ENCODE measurements at regions not wholly inside any gene's neighbourhood (a gene's known extent, or its start where the extent isn't known, plus 50 kb on each side); places are given as distances from the start of the nearest gene placed in this dataset.

GRCh38 chr4:59597536-59598329 lies 1602.4 kb upstream of the ADGRL3 start:
- Histone ChIP-seq H2BK120ac (ENCODE audit: low read depth, low read length, poor library complexity, severe bottlenecking) (no peak overlapping the region), H3K4ac (ENCODE audit: low read depth, low read length) (no peak overlapping the region), H4K91ac (ENCODE audit: insufficient read length, low read depth, low read length) (no peak overlapping the region), H2AK5ac (ENCODE audit: insufficient read length, low read length) (no peak overlapping the region), H3K23ac (ENCODE audit: insufficient read length, low read depth, low read length) (no peak overlapping the region), H2BK12ac (ENCODE audit: insufficient read length, low read depth, low read length) (no peak overlapping the region), H3K9ac (ENCODE audit: extremely low read depth, insufficient read length, low read length) (no peak overlapping the region), H3K79me2 (ENCODE audit: insufficient read depth, low read length) (no peaks in the 10 kb centered on the region), H3K18ac (ENCODE audit: insufficient read length, low read depth, low read length) (no peak overlapping the region), H4K8ac (replicated peaks; ENCODE audit: insufficient read length, low read depth, low read length) (no peak overlapping the region), H3K23me2 (ENCODE audit: insufficient read length, low read depth, low read length, poor library complexity, severe bottlenecking) (no peaks in the 10 kb centered on the region), H3K56ac (ENCODE audit: insufficient read length, low read depth, low read length) (no peak overlapping the region), H3K27me3 (ENCODE audit: insufficient read depth, low read length) (no peaks in the 10 kb centered on the region), H2BK20ac (ENCODE audit: low read depth, low read length, poor library complexity, severe bottlenecking) (no peak overlapping the region), H3T11ph (ENCODE audit: low read length) (no peak overlapping the region), H4K20me1 (ENCODE audit: control insufficient read depth, insufficient read depth, insufficient read length) (no peaks in the 10 kb centered on the region), H2BK15ac (ENCODE audit: low read depth, low read length) (no peak overlapping the region), H3K4me1 (ENCODE audit: insufficient read depth, low read length) (no peaks in the 10 kb centered on the region), H3K27ac (ENCODE audit: insufficient read length, low read depth, low read length) (no peak overlapping the region), H2AFZ (ENCODE audit: low read length) (no peak overlapping the region), H3K79me1 (ENCODE audit: insufficient read depth, low read depth, low read length, poor library complexity, severe bottlenecking) (no peaks in the 10 kb centered on the region), H3K14ac (ENCODE audit: insufficient read depth, low read length) (no peak overlapping the region), H3K4me2 (ENCODE audit: insufficient read depth, insufficient read length, low read length) (no peak overlapping the region), H4K5ac (ENCODE audit: insufficient read length, low read depth, low read length) (no peak overlapping the region), H2BK5ac (ENCODE audit: insufficient read length, low read length) (no peak overlapping the region), H3K9me3 (ENCODE audit: control insufficient read depth, low read depth, low read length) (no peaks in the 10 kb centered on the region)
- H3K27me3 Mint-ChIP-seq (ENCODE audit: low read depth), result no peaks in the 10 kb centered on the region
- no peak for TF ChIP-seq CTCF (conservative IDR thresholded peaks at IDR 0.05)
- DNase-seq, result no peak
- no peaks in the 10 kb centered on the region; a peak in 1 of 7 replicates for H3K36me3 Mint-ChIP-seq (ENCODE audit: insufficient read depth in 1 of 3, low read depth in 3 of 3)
- no CpG with 5 or more reads among the region's 3 CpGs for WGBS (ENCODE audit: extremely low coverage, insufficient read length, low lambda C conversion rate)
- no peak overlapping the region for H3K4me3 Mint-ChIP-seq
- no peaks in the 10 kb centered on the region for H3K4me1 Mint-ChIP-seq
- H3K9me3 Mint-ChIP-seq, result peaks cover 0 to 3% of the 10 kb centered on the region in 2 experiments; a peak in 1 of 5 replicates
- no peak overlapping the region for H3K27ac Mint-ChIP-seq

All from H9 (cell line).